OCI-LY1 (cell line): ENCODE measurements at regions not wholly inside any gene's neighbourhood (a gene's known extent, or its start where the extent isn't known, plus 50 kb on each side); places are given as distances from the start of the nearest gene placed in this dataset.

Experiments used
- EZH2 ChIP-seq: fragments of 200-600 bp; sonication (generic), shearing (Covaris generic); IDR thresholded peaks from 2 replicates; pipeline ENCODE4 v1.8.0; 2017; ENCODE audit warnings: borderline replicate concordance, mixed run types, mild to moderate bottlenecking, antibody characterized with exemption, low read length, moderate library complexity, mixed read lengths
- TF ChIP-seq, protein P1 (sequence below): fragments of 200-600 bp; sonication (generic), shearing (Covaris generic); IDR thresholded peaks from 2 replicates; pipeline ENCODE4 v1.5.1; 2017; ENCODE audit warnings: mild to moderate bottlenecking, antibody characterized with exemption, low read length, moderate library complexity, mixed read lengths

DNA sequence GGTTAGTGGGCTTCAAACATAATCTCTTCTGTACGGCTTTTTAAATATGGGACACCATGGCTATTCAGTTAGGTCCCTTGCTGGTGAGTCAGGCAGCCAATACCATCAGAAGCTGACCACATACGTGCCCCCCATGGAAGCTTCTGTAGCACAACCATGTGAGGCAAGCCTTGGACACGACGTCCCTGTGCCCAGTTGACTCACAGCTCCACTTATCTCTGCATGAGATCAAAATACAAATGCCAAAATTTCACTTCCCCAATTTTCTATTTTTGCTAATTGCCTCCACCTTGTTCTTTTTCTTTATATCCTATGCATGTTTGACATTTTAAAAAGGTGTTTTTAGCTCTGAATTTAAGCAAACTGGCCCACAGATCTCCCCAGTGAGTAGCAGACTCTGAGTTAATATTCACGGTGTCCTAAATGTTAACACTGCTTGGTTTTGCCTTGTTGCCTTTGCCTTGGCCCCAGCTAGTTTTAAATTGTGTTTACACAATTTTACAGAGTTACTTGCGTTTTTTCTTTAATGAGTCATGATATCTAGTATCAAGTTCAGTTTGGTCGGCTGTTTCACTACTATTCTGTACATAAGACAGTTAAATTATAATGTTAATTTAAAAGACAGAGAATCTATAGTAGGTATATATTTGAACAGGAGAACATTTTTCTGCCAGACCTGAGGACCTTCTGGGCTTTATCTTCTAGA, 77.5 kb downstream of the CDCA7 start:
- TF ChIP-seq, protein P1, sequence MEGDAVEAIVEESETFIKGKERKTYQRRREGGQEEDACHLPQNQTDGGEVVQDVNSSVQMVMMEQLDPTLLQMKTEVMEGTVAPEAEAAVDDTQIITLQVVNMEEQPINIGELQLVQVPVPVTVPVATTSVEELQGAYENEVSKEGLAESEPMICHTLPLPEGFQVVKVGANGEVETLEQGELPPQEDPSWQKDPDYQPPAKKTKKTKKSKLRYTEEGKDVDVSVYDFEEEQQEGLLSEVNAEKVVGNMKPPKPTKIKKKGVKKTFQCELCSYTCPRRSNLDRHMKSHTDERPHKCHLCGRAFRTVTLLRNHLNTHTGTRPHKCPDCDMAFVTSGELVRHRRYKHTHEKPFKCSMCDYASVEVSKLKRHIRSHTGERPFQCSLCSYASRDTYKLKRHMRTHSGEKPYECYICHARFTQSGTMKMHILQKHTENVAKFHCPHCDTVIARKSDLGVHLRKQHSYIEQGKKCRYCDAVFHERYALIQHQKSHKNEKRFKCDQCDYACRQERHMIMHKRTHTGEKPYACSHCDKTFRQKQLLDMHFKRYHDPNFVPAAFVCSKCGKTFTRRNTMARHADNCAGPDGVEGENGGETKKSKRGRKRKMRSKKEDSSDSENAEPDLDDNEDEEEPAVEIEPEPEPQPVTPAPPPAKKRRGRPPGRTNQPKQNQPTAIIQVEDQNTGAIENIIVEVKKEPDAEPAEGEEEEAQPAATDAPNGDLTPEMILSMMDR: no peak
- no peak for TF ChIP-seq EZH2
